Testis (tissue), 2 donors: ENCODE measurements at regions not wholly inside any gene's neighbourhood (a gene's known extent, or its start where the extent isn't known, plus 50 kb on each side); places are given as distances from the start of the nearest gene placed in this dataset.
"Not testable (repeated sequence)": the region's sequence is repeated elsewhere in the genome, so short reads cannot be mapped to it uniquely, and the experiment has no call there.

Experiments used
- DNase-seq: peaks from one replicate; pipeline ENCODE4 v3.0.0-alpha.2; 2019
- H3K27ac ChIP-seq, 2 donors: fragments of 200-600 bp; sonication (generic); one replicate each; pipeline ENCODE4 v1.5.1; 2019
- H3K27me3 ChIP-seq: fragments of 200-600 bp; sonication (generic); one replicate; pipeline ENCODE4 v1.5.1; 2019
- H3K36me3 ChIP-seq: fragments of 200-600 bp; sonication (generic); one replicate; pipeline ENCODE4 v1.5.1; 2017; ENCODE audit warnings: low read depth; ENCODE audit errors: missing control alignments
- H3K4me1 ChIP-seq: fragments of 200-600 bp; sonication (generic); one replicate; pipeline ENCODE4 v1.5.1; 2019
- H3K4me3 ChIP-seq, 2 donors: fragments of 200-600 bp; sonication (generic); one replicate each; pipeline ENCODE4 v1.5.1; 2017 to 2019
- H3K9me3 ChIP-seq: fragments of 200-600 bp; sonication (generic); one replicate; pipeline ENCODE4 v1.5.1; 2017
- CTCF ChIP-seq, 3 experiments: fragments of 450-650 bp in 2 of 3; fragments of 200-600 bp in 1 of 3; sonication (generic) in 1 of 3; IDR thresholded peaks; one replicate each; pipeline ENCODE4 v1.5.1; 2016 to 2019; ENCODE audit warnings: antibody characterized with exemption in 3 of 3, mild to moderate bottlenecking in 2 of 3, moderate library complexity in 1 of 3
- POLR2A ChIP-seq: fragments of 450-650 bp; IDR thresholded peaks from one replicate; pipeline ENCODE4 v1.6.1; 2017; ENCODE audit warnings: antibody characterized with exemption, mild to moderate bottlenecking, moderate library complexity
- WGBS, 2 donors: methylation state at CpG; one replicate each; pipeline ENCODE4 v1.1.5; 2018; 5-methylcytosine and 5-hydroxymethylcytosine counted together
- intact Hi-C: fragments of 100-400 bp; cut with DNase I; formaldehyde crosslinking; loops from one replicate; pipeline ENCODE4 v1.15.1; 2023; ENCODE audit warnings: low total_unique reads

- no peak overlapping the region for H3K27ac ChIP-seq
- WGBS, 2 donors, result 76 to 79% methylated on average over 5 of the region's 5 CpGs
- no peaks in the 10 kb centered on the region for H3K36me3 ChIP-seq
- H3K4me3 ChIP-seq, result no peak overlapping the region
- TF ChIP-seq POLR2A (no peak), CTCF (IDR thresholded peaks at IDR 0.05) (no peak)
- intact Hi-C loops, result no loop called here
- no peaks in the 10 kb centered on the region for H3K9me3 ChIP-seq
- no peaks in the 10 kb centered on the region for H3K4me1 ChIP-seq
- H3K27me3 ChIP-seq, result no peaks in the 10 kb centered on the region
- DNase-seq, result no peak
Observed at GRCh38 chr2:62627667-62628066, 77.8 kb upstream of the EHBP1 start.

GRCh38 chr2:62624855-62625254, 80.7 kb upstream of the EHBP1 start:
- H3K9me3 ChIP-seq, result no peaks in the 10 kb centered on the region
- no peak overlapping the region for H3K4me3 ChIP-seq
- WGBS, 2 donors, result 82 to 91% methylated on average over 3 of the region's 3 CpGs
- no peak for DNase-seq
- TF ChIP-seq POLR2A (no peak), CTCF (IDR thresholded peaks at IDR 0.05) (no peak)
- no peaks in the 10 kb centered on the region for H3K4me1 ChIP-seq
- no peak overlapping the region for H3K27ac ChIP-seq
- intact Hi-C loops, result no loop called here
- no peaks in the 10 kb centered on the region for H3K27me3 ChIP-seq
- H3K36me3 ChIP-seq, result no peaks in the 10 kb centered on the region

- H3K36me3 ChIP-seq, intact Hi-C loops, H3K27ac ChIP-seq, DNase-seq, H3K4me1 ChIP-seq, H3K27me3 ChIP-seq, H3K4me3 ChIP-seq, H3K9me3 ChIP-seq: not testable (repeated sequence)
- 95 to 100% methylated on average over 2 of the region's 2 CpGs for WGBS, 2 donors
Observed at GRCh38 chr2:62616486-62616885, 89.0 kb upstream of the EHBP1 start.

GRCh38 chr2:62611854-62612253, 93.7 kb upstream of the EHBP1 start:
- Histone ChIP-seq H3K27ac (no peak overlapping the region), H3K9me3 (no peaks in the 10 kb centered on the region), H3K27me3 (no peaks in the 10 kb centered on the region), H3K4me1 (no peaks in the 10 kb centered on the region), H3K36me3 (no peaks in the 10 kb centered on the region), H3K4me3 (no peak overlapping the region)
- WGBS, 2 donors, result 65 to 66% methylated on average over 2 of the region's 2 CpGs
- intact Hi-C loops, result no loop called here
- no peak for DNase-seq
- TF ChIP-seq CTCF (IDR thresholded peaks at IDR 0.05) (no peak), POLR2A (no peak)

GRCh38 chr2:62605471-62605870, 99.5 kb upstream of the TMEM17 start:
- intact Hi-C loops, H3K27me3 ChIP-seq, H3K4me3 ChIP-seq, H3K36me3 ChIP-seq, H3K4me1 ChIP-seq, H3K9me3 ChIP-seq, DNase-seq, H3K27ac ChIP-seq: not testable (repeated sequence)
- WGBS, 2 donors, result 36 to 86% methylated on average over 3 to 13 of the region's 13 CpGs

GRCh38 chr2:62604336-62604735, 98.3 kb upstream of the TMEM17 start:
- 76 to 91% methylated on average over 2 of the region's 2 CpGs for WGBS, 2 donors
- no peaks in the 10 kb centered on the region for H3K4me1 ChIP-seq
- H3K36me3 ChIP-seq, result no peaks in the 10 kb centered on the region
- no peak overlapping the region for H3K27ac ChIP-seq
- H3K9me3 ChIP-seq, result no peaks in the 10 kb centered on the region
- no peak for DNase-seq
- no peaks in the 10 kb centered on the region for H3K27me3 ChIP-seq
- intact Hi-C loops, result no loop called here
- TF ChIP-seq POLR2A, result no peak
- no peak for TF ChIP-seq CTCF (IDR thresholded peaks at IDR 0.05)
- no peak overlapping the region for H3K4me3 ChIP-seq
